ENCODE measurements at regions not wholly inside any gene's neighbourhood (a gene's known extent, or its start where the extent isn't known, plus 50 kb on each side); places are given as distances from the start of the nearest gene placed in this dataset.

- no peak for TF ChIP-seq CTCF (tag by site-specific recombination; IDR thresholded peaks at IDR 0.05)
- TF ChIP-seq ZNF311 (tag by site-specific recombination; IDR thresholded peaks at IDR 0.05; ENCODE audit: borderline replicate concordance), result no peak
- TF ChIP-seq HOXD13 (CRISPR knock-in tag; IDR thresholded peaks at IDR 0.05; ENCODE audit: borderline replicate concordance), result no peak
- no peak for TF ChIP-seq REST (tag by site-specific recombination; IDR thresholded peaks at IDR 0.05)
These were observed 693.7 kb downstream of the PLCL1 start for GRCh38 chr2:198498048-198498447.
